HTR-8/SVneo (cell line): ENCODE measurements at regions not wholly inside any gene's neighbourhood (a gene's known extent, or its start where the extent isn't known, plus 50 kb on each side); places are given as distances from the start of the nearest gene placed in this dataset.

Source experiments
- DNase-seq: peaks from one replicate; pipeline ENCODE4 v3.0.0; 2011; ENCODE audit warnings: low spot score, mixed read lengths; ENCODE audit not compliant: insufficient read length
- FAIRE-seq: peaks from 2 replicates; lab custom pipeline; 2011; peaks lifted over from hg19 to GRCh38; lab: Jason Lieb, UNC

DNA sequence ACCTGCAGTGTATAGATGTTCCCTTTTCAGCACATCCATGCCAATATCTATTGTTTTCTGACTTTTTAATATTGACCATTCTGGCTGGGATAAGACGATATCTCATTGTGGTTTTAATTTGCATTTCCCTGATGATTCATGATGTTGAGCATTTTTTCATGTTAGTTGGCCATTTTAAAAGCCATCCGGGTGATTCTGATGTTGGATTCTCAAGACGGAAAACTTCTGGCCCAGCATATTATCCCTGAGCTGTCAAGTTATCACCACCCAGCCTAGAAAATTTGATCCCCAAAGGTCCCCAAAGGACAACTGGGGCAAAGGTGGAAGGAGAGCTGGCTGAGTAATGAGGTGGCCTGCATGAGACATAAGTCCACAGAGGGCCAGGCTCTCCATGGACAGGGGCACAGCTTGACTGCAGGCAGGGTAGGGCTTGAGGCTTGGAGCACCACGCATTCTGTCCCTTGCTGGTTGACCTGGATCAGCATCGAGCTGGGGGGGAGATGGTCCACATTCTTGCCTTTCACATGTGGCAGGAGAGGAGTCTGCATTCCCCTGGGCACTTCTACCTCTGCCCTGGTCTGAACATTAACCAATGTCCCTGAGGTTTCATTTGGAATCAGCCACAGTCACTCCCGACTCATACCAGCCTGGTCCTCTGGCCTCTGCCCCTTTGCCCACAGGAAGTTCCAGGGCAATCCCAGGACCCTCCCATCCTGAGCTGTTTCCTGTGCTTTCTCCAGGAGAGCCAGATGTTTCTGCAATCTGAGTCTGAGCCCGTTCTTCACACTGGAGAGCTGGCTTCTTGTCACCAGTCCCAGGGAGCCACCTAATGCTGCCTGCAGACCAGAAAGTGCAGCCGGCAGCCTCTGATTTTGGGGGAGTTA is 69.2 kb downstream of the ISG20 start:
- peak; percentile 27 for DNase-seq
- no peak for FAIRE-seq

DNA sequence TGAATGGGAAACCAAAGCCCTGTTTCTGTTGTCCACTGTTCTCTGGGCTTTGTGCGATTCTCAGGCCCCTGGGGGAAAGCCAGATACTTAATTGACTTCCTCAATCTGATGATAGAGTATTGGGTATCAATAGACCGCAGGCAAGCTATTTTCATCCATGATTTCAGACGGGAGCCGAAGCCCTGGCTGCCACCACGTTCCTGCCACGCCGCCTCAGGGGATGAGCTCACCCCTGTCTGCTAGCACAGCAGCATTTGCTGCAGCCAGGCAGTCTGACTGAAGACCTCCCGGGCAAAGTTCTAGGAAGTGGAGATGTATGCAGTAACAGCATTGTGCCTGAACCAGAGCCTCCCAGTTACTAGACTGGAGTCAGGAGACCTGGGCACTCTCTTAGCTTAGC is 69.8 kb downstream of the ISG20 start:
- no peak for FAIRE-seq
- no peak for DNase-seq

DNA sequence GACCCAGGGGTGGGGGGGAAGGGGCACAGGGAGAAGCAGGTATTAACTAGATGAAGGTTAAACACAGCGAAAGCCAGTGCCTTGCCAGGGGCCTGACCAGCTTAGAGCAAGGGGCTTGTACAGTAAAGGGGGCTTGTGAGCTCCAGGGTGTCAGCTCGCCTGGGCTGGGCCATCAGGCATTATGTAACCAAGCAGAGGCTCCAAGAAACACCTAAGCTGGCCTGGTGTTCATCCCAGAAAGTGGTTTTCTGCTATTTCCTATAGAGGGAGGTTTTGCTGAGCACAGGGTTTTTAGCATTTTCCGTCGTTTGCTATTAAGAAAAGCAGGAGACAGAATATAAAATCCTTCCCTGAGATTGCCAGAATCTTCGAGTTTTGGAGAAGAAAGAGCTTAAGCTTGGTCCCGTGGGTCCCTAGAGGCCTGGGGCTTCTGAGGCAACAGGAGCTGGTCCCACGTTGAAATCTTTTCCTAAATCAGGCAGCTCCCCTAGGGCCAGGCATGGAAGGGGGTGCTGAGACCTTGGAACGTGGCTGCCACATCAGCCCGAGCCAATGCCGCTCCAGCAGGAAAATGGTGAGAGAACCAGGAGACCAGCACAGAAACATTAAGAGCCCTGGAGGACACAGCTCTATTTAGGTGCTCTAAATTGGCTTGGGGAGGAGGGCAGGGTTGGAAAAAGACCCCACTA is 71.4 kb downstream of the ISG20 start:
- DNase-seq: no peak
- no peak for FAIRE-seq

DNA sequence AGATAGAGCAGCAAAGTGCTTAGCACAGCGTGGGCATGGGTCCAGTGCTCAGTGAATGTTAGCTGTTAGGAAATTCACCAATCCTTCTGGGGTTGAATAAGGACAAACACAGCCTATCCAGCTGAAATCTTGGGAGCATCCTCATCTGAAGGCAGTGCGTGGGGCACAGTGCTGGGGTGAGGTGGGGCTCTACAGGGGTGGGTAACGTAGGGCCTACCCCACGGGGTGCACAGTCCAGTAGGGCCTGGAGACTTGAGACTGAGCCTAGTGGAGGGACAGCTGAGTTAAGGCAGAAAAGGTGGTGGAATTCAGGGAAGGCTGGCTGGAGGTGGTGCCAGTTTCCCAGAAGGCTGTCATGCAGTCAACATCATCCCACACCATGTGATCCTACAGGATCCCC is 73.0 kb downstream of the ISG20 start:
- DNase-seq: no peak
- FAIRE-seq: no peak

DNA sequence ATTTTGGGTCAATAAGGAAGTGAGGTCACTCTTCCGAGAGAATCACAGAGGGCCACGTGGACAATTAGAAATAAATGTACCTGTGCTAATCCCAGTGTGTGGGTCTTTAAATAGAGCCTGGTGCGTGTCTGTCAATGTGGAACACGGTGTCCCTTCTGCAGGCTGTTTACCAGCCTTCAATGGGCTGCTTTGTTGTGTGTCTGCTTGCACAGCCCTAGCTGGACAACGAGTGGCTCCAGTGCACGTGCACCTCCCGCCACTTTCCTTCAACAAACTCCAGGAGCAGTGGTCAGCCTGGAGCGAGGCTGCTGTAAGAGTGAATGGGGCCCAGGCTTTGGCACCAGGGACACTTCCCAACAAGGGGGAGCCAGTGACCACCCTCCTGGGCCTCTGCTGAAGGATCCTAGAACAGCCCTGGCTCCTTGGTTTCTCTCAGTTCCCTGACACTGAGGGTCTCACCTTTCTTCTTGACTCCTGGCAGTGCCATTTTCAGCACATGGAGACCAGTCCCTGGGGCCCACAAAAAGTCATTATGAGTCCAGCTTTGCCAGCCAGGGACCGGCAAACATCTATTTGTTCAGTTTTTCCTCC is 76.1 kb downstream of the ISG20 start:
- FAIRE-seq (no peak), DNase-seq (no peak)

DNA sequence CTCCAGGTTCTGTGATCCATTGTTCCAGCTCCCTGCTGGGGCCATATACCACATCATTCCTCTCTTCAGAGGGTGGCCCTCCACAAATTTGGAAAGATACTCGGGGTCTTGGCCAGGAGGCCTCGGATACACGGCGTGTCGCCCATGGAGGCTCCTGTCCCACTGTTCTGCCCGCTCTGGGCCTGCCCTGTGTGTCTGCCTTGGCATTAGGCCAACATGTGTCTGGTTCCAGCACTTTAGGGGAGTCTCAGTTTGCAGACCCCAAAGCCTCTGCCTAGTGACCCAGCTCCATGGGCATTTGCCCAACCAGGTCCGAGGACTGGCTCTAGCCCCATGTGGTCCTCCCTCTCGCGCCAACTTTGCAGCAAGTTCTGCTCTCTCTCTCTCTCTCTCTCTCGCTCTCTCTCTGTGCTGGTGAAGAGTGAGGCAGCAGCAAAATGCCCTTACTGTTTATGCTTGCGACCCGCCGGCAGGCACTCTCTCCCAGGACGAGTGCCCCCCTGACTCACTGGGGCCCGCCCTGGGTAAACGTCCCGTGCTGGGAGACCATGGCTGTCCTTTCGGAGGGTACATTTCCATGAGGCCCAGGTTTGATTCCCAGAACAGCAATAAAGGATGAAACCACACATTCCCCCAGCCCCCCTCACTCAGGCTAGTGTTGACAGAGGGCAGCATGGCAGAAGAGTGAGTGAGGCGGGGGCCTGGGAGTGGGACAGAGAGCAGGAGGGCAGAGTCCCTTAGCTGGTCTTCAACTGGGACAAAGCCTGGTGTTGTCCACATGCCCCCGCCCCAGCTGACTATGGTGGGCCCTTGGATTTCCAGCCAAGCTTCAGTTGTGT is 77.9 kb downstream of the ISG20 start:
- DNase-seq: no peak
- FAIRE-seq: no peak

DNA sequence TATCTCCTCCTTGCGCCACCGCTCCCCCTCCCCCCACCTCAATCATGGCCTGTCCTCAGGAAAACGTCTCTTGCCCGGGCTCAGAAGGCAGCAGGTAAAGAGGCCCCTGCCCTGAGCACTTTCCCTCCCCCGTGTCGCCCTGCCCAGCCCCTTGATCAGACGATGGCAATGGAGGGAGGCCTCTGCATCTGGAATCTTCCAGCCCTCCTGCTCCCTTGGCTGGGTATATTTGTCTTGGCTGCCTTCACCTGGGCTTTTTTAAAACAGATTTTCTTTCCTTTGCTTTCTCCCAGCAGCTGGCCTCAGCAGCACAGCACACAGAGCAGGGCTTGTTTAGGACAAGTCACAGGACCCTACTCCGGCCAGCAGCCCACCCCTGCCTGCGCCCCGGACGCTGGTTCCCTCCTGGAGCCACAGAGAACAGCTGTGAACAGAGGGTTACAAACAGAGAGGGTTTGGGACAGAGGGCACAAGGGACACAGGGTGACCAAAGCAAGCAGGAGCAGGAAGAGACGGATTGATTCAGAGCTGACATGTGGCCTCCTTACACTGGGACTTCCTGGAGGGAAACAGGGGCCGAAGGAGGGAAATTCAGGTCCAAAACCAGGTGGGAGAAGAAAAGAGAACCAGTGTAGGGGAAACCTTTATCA is 78.7 kb downstream of the ISG20 start:
- no peak for DNase-seq
- no peak for FAIRE-seq

DNA sequence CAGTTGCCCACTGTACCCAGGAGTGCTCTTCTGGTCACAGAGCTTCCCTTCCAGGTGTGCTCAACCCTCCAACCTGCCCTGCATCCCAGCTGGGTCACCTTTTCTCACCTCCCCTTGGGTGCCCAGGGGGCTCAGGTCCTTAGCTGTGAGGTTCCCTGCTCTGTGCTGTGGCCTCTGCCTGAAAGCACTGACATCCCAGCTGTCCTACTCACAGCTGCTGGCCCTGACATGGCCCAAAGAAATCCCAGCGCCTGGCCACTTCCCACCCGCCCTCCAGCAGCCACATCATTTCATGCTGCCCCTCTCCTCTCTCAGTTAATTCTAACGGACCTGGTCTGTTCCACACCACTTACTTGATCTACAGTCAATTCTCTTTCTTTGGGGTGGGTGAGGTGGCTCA is 79.9 kb downstream of the ISG20 start:
- FAIRE-seq: no peak
- no peak for DNase-seq

DNA sequence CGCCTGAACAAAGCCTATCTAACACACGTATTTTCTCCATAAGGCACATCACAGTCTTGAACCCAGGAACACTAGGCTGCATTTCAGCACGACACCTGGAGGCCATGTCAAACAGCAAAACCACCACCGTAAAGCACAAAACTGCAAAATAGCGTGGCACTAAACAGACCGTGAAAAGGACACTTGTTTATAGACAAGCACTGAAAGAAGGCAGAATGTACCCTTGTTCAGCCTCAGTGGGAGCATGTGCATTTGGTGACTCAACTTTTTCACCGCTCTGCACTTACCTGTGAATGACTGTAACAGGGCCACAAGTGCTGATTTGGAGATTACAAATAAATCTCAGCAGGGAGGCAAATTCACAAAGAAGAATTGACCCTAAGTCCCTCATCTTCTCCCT is 80.8 kb downstream of the ISG20 start:
- DNase-seq (no peak), FAIRE-seq (no peak)

DNA sequence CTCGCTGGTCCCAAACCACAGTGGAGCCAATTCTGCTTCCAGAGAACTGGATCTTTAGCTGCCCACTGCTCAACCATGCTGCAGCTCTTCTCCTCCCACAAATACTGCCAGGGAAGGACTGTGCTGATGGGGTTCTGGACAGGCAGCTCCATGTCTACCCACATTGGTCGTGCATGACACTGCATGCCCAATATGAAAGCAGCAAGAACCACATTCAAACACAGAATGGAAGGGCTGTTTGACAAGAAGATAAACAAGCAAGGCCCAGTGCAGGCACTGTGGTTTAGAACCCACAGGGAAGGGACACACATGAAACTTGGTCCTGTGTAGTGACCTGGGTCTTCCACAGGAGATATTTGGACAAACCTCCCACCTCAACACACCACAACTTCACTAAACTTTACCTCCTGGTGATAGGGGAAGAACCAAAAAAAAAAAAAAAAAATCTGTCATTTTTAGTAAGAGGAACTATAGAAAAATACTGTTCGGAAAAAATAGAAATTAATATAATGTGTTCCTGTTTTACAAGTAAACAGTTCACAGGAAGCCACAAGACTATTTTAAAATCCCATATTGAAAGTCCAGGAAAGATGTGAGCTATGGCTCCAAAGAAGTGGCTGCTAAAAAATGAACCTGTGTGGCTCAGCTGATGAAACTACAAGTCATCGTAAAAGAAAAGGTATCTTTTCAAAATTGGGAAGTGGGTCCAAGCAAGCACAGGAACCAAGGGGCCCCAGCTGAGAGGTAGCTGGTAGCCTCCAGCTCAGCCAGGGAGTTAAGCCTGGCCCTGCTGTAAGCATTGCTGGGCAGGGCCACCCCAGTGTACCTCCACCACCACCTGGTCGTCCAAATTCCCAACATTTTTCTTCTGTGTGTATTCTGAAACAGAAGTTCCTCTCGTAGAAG is 77.7 kb upstream of the ACAN start:
- no peak for DNase-seq
- FAIRE-seq: no peak

DNA sequence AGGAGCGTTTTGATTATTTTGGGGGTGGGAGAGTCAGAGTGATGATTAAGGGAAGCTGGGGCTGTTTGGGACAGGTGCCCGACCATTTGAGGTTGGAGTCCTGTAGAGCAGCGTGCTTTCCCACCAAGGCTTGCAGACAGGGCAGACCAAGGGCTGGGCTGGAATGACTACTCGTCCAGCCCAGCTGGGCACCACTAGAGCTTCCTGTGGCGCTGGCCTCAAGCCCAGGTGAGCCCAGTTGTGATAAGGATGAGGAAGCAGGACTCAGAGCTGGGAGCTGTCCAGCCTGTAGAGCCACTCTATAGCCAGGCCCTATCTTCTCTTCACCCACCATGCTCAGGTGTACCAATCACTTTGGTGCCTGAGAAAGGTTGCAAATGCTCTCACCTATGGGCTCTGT is 75.8 kb upstream of the ACAN start:
- FAIRE-seq: no peak

DNA sequence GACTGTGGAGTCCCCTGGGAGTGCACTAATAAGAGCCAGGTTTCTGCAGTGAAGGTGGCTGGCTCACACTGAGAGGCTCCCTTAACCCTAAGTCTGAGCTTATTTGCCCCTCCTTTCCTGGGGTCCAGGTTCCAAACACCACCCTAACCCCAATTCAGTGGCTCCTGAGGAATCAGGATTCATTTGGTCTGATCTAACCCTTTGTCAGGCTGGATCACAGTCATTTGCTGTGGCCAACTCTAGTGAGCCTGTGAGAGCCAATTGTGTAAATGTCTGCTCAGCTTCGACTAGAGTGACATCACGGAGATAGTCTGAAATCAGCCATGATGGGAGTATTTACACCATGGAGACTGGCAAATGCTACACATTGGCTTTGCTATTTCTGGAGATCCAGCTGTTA is 73.7 kb upstream of the ACAN start:
- FAIRE-seq: no peak
- no peak for DNase-seq

More for the DNA sequence above, 75.8 kb upstream of the ACAN start:
- DNase-seq: no peak

DNA sequence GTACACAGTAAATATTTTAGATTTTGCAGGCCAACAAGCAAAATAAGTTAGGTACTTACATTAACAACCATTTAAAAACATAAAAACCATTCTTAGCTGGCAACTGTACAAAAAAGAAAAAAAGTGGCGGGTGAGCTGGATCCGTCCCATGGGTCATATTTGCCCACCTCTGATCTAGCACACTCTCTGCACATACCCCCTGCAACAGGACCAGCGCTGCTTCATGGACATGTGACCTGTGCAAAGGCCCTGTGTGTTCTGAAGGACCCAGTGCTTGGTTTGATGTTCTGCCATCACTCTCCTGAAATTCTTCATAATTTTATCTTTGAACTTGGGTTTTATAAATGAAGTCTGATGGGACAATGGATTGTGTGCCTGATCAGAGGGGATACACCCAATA is 72.5 kb upstream of the ACAN start:
- no peak for DNase-seq
- FAIRE-seq: no peak

DNA sequence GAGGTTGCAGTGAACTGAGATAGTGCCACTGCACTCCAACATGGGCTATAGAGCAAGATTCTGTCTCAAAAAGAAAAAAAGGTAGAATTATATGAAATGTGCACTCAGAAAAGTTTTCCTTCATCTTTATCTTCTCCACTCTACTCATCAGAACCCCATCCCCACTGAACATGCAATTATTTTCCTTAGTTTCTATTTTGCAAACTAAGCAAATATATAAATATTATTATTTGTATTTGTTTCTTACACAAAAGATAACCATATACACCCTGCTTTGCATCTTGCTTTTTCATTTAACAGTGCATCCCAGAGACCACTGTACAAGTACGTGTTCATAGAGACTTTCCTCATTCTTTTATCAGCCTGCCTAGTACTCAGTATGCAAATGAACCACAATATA is 68.0 kb upstream of the ACAN start:
- DNase-seq: no peak
- no peak for FAIRE-seq

DNA sequence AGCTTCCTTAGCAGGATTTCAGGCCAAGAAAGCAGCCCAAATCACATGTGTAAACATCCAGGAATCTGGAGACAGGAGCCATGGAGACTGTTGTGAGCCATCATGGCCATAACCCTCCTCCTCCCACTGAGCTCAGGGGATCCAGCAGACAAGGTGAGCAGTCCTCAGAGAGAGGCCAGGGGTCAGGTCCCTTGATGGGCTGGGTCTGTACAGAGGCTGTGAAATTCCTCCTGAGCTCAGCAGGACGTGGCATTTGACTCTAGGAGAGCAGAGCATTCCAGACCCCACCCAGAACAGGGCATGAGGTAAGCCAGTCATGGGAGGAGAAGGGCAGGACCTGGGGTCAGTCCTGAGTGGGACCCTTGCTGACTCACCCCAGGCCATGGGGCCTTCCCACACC is 67.0 kb upstream of the ACAN start:
- no peak for FAIRE-seq

DNA sequence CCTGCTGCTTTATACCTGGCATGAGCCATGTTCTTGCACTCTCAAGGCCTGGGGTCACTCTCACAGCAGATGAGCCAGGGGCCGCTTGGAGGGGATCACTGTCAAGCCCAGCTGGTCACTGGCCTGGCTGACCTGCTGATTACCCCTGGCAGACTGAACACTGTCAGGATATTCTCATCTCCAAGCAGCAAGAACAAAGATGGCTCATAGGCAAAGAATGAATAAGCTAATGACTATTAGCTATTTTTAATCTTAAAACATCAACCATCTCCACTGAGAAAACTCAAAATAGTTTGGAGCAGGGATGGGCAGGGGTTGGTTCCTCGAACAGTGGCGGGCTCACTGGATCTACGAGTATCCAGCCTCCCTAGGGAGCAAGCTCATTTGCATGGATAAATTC is 64.4 kb upstream of the ACAN start:
- FAIRE-seq: no peak
- no peak for DNase-seq

More for the DNA sequence above, 67.0 kb upstream of the ACAN start:
- DNase-seq: no peak

DNA sequence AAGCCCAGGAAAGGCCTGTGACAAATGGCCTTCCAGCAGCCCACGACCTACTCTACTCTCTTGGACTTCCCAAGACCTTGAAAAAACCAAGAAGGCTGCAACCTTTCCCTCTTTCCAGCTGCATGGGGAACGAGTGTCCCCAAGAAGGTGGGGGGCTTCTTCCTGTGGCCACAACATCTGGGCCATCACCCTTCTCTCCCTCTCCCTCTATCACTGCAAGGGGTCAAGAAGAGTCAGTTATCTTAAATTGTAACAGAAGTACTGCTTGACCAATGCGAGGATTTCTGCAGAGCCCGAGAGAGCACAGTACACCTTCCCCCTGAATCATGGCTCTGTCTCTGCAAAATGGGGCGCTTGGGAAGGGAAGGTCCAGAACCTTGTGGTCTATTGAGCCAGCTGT is 63.7 kb upstream of the ACAN start:
- DNase-seq: no peak
- no peak for FAIRE-seq

DNA sequence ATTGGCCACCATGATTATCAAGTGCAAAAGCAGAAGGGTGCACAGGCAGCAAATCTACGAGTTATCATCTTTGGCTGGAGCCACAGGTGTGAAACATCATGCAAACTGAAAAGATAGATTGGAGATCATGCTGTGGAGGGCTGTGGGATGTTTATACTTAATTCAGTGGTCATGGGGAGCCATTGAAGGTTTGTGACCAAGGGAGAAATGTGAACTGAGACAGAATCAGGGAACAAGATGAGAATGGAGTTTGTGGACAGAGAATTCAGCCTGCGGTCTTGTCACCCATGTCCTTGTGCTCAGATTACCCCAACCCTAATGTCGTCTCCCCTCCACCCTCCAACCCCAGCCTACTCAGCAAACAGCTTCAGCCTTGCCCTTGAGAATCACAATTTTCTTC is 62.9 kb upstream of the ACAN start:
- DNase-seq (no peak), FAIRE-seq (no peak)

DNA sequence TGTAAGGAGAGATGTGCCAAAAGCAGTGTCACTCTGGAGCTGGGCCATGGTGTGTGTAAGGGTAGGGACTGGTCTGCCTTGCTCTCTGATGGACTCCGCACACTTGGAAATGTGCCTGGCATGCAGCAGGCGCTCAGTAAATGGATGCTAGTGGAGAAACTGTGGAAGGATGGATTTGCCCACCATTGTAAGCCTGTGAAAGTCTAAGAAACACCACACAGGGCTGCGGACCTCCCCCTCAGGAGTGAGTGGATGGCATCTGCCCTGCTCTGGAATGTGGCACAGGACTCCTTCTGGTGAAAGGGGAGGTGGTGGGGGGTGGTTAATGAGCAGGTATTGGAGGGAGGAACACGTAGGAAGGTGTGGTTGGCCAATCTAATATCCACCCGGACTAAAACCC is 62.2 kb upstream of the ACAN start:
- DNase-seq: no peak
- FAIRE-seq: no peak
